ENCODE measurements at regions not wholly inside any gene's neighbourhood (a gene's known extent, or its start where the extent isn't known, plus 50 kb on each side); places are given as distances from the start of the nearest gene placed in this dataset.

GRCh38 chr3:124609402-124609801, 120.8 kb upstream of the UMPS start:
- Histone ChIP-seq H3K4me3 (no peak overlapping the region), H3K9me3 (no peaks in the 10 kb centered on the region), H3K4me1 (peaks cover 0 to 16% (median 0%) of the 10 kb centered on the region in 4 donors), H3K36me3 (no peaks in the 10 kb centered on the region), H3K27me3 (no peaks in the 10 kb centered on the region), H3K27ac (peak overlapping the region in 2 of 4 donors; percentile 45 to 76)
- TF ChIP-seq POLR2A (IDR thresholded peaks at IDR 0.05): peak in 1 of 2 donors; percentile 26
- TF ChIP-seq CTCF (IDR thresholded peaks at IDR 0.05): no peak
- peak in 1 of 3 donors; percentile 80 for DNase-seq

- no peak for DNase-seq
- H3K4me1 ChIP-seq: peaks cover 0 to 16% (median 0%) of the 10 kb centered on the region in 4 donors
- H3K4me3 ChIP-seq: no peak overlapping the region
- H3K36me3 ChIP-seq: no peaks in the 10 kb centered on the region
- no peak for TF ChIP-seq POLR2A (IDR thresholded peaks at IDR 0.05)
- no peak for TF ChIP-seq CTCF (IDR thresholded peaks at IDR 0.05)
- no peaks in the 10 kb centered on the region for H3K27me3 ChIP-seq
- H3K9me3 ChIP-seq: no peaks in the 10 kb centered on the region
- peak overlapping the region in 2 of 4 donors; percentile 45 to 76 for H3K27ac ChIP-seq
These were observed 120.1 kb upstream of the UMPS start for GRCh38 chr3:124610130-124610529.

GRCh38 chr3:124611520-124611919, 118.7 kb upstream of the UMPS start:
- no peaks in the 10 kb centered on the region for H3K36me3 ChIP-seq
- H3K4me1 ChIP-seq: peaks cover 0 to 16% (median 0%) of the 10 kb centered on the region in 4 donors
- TF ChIP-seq POLR2A (IDR thresholded peaks at IDR 0.05) (peak in 1 of 2 donors; percentile 18), CTCF (IDR thresholded peaks at IDR 0.05) (no peak)
- no peak overlapping the region for H3K4me3 ChIP-seq
- H3K27me3 ChIP-seq: no peaks in the 10 kb centered on the region
- H3K27ac ChIP-seq: peak overlapping the region in 1 of 4 donors; percentile 66
- no peaks in the 10 kb centered on the region for H3K9me3 ChIP-seq
- DNase-seq: peak in 1 of 3 donors; percentile 72

- no peak overlapping the region for H3K27ac ChIP-seq
- TF ChIP-seq POLR2A (IDR thresholded peaks at IDR 0.05) (no peak), CTCF (IDR thresholded peaks at IDR 0.05) (no peak)
- H3K4me1 ChIP-seq: peaks cover 0 to 20% (median 0%) of the 10 kb centered on the region in 4 donors
- H3K27me3 ChIP-seq: no peaks in the 10 kb centered on the region
- no peaks in the 10 kb centered on the region for H3K9me3 ChIP-seq
- no peak overlapping the region for H3K4me3 ChIP-seq
- no peaks in the 10 kb centered on the region for H3K36me3 ChIP-seq
- DNase-seq: no peak
These were observed 114.2 kb upstream of the UMPS start for GRCh38 chr3:124615896-124616543.

GRCh38 chr3:124617177-124617576, 113.1 kb upstream of the UMPS start:
- H3K4me3 ChIP-seq: no peak overlapping the region
- no peaks in the 10 kb centered on the region for H3K36me3 ChIP-seq
- TF ChIP-seq POLR2A (IDR thresholded peaks at IDR 0.05): no peak
- no peak for DNase-seq
- no peaks in the 10 kb centered on the region for H3K9me3 ChIP-seq
- no peak overlapping the region for H3K27ac ChIP-seq
- peaks cover 0 to 21% (median 0%) of the 10 kb centered on the region in 4 donors for H3K4me1 ChIP-seq
- no peaks in the 10 kb centered on the region for H3K27me3 ChIP-seq

GRCh38 chr3:124619887-124620599, 110.2 kb upstream of the UMPS start:
- Histone ChIP-seq H3K36me3 (no peaks in the 10 kb centered on the region), H3K4me3 (peak overlapping the region in 1 of 4 donors; percentile 0), H3K27me3 (no peaks in the 10 kb centered on the region), H3K27ac (peak overlapping the region in 3 of 4 donors; percentile 28 to 81 (median 70)), H3K4me1 (peaks cover 0 to 21% (median 0%) of the 10 kb centered on the region in 4 donors), H3K9me3 (no peaks in the 10 kb centered on the region)
- no peak for DNase-seq
- no peak for TF ChIP-seq POLR2A (IDR thresholded peaks at IDR 0.05)
- TF ChIP-seq CTCF (IDR thresholded peaks at IDR 0.05): no peak

Data from Peyer's patch (tissue), 4 donors.